Mammary epithelial cell (primary cell): ENCODE measurements at regions not wholly inside any gene's neighbourhood (a gene's known extent, or its start where the extent isn't known, plus 50 kb on each side); places are given as distances from the start of the nearest gene placed in this dataset.

Source experiments
- CTCF ChIP-seq, 2 donors: IDR thresholded peaks in 1 of 2; conservative IDR thresholded peaks in 1 of 2; 2 replicates each; pipeline ENCODE4 v1.5.1; 2011 to 2012; ENCODE audit warnings: inconsistent platforms in 2 of 2, low read length in 2 of 2, mild to moderate bottlenecking in 2 of 2, control low read depth in 1 of 2, low read depth in 1 of 2; ENCODE audit not compliant: insufficient read depth in 1 of 2; ENCODE audit errors: extremely low read depth in 1 of 2
- EZH2 ChIP-seq: IDR thresholded peaks from 2 replicates; pipeline ENCODE4 v1.6.1; 2012; ENCODE audit warnings: low read length, inconsistent platforms, borderline replicate concordance

DNA sequence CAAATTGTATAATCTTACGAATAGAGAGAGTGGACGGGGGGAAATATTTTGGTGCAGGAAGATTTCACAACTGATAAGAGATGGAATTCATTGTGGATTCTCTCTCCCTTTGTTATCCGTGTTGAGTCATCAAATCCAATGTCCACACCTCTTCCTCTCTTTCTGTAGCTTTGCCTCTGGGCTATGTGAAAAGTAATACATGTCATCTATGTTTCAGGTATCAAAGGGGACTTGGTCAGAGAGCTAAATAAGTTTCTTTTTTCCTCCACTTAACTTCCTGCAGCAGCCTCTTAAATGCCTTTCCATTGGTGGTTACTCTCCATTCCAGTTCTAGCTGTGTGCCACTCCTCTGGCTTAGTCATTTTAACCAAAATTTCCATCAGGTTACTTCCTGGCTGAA lies 169.3 kb upstream of the NXPH2 start:
- TF ChIP-seq CTCF (conservative IDR thresholded peaks at IDR 0.05 in 1 of 2, IDR thresholded peaks at IDR 0.05 in 1 of 2; ENCODE audit: extremely low read depth in 1 of 2, insufficient read depth in 1 of 2, low read depth in 1 of 2, low read length in 2 of 2) (no peak), EZH2 (no peak)
